ENCODE measurements at regions not wholly inside any gene's neighbourhood (a gene's known extent, or its start where the extent isn't known, plus 50 kb on each side); places are given as distances from the start of the nearest gene placed in this dataset.

GRCh38 chr15:23839893-23840474, 152.9 kb upstream of the NDN start:
- ChIA-PET CTCF (no interaction called here), POLR2A (no interaction called here)
- TF ChIP-seq CTCF (IDR thresholded peaks at IDR 0.05; ENCODE audit: control extremely low read depth, extremely low read depth, low read depth, missing control alignments), result no peak
- DNase-seq (ENCODE audit: extremely low spot score), result no peak

GRCh38 chr15:23846218-23846617, 159.1 kb upstream of the NDN start:
- POLR2A ChIA-PET, result no interaction called here
- no peak for DNase-seq (ENCODE audit: extremely low spot score)
- TF ChIP-seq CTCF (IDR thresholded peaks at IDR 0.05; ENCODE audit: control extremely low read depth, extremely low read depth, low read depth, missing control alignments), result no peak
- CTCF ChIA-PET, result no interaction called here

- TF ChIP-seq CTCF (IDR thresholded peaks at IDR 0.05; ENCODE audit: control extremely low read depth, extremely low read depth, low read depth, missing control alignments), result no peak
- CTCF ChIA-PET, result no interaction called here
- POLR2A ChIA-PET, result no interaction called here
- DNase-seq (ENCODE audit: extremely low spot score), result no peak
These were observed 163.6 kb upstream of the NDN start for GRCh38 chr15:23850666-23851065.

GRCh38 chr15:23851921-23852320, 164.8 kb upstream of the NDN start:
- DNase-seq (ENCODE audit: extremely low spot score), result no peak
- no peak for TF ChIP-seq CTCF (IDR thresholded peaks at IDR 0.05; ENCODE audit: control extremely low read depth, extremely low read depth, low read depth, missing control alignments)
- POLR2A ChIA-PET, result no interaction called here
- CTCF ChIA-PET, result interaction anchor here (1.2 kb wide), 1 partner anchor 9 kb away, joined by 4 read pairs; no protein-coding TSS in a partner anchor

- DNase-seq (ENCODE audit: extremely low spot score), result no peak
- no peak for TF ChIP-seq CTCF (IDR thresholded peaks at IDR 0.05; ENCODE audit: control extremely low read depth, extremely low read depth, low read depth, missing control alignments)
- ChIA-PET CTCF (no interaction called here), POLR2A (no interaction called here)
These were observed 166.2 kb upstream of the NDN start for GRCh38 chr15:23853286-23853685.

GRCh38 chr15:23854203-23854911, 167.3 kb upstream of the NDN start:
- no peak for TF ChIP-seq CTCF (IDR thresholded peaks at IDR 0.05; ENCODE audit: control extremely low read depth, extremely low read depth, low read depth, missing control alignments)
- no peak for DNase-seq (ENCODE audit: extremely low spot score)
- ChIA-PET POLR2A (no interaction called here), CTCF (no interaction called here)
